GM12878 (cell line): ENCODE measurements at regions not wholly inside any gene's neighbourhood (a gene's known extent, or its start where the extent isn't known, plus 50 kb on each side); places are given as distances from the start of the nearest gene placed in this dataset.

Source experiments
- ATAC-seq: fragments of 200-7000 bp; cut with Tn5 transposase; 3 replicates; pipeline ENCODE4 v1.9.1; 2020; ENCODE audit warnings: mild to moderate bottlenecking, moderate library complexity
- BruUV-seq: library from RNA; stranded (reverse); fragments of 400-500 nt; replicated peaks from 2 replicates; lab custom pipeline; 2021; lab: Mats Ljungman, UMichigan
- CTCF ChIA-PET: fragments of 300-600 bp; sonication (Branson Sonifier 250); formaldehyde crosslinking; extraction: SDS; loops from one replicate; lab custom pipeline; 2021; ENCODE audit warnings: inconsistent platforms; lab: Yijun Ruan, JAX
- POLR2A ChIA-PET: fragments of 350-600 bp; formaldehyde crosslinking; extraction: SDS; loops from one replicate; lab custom pipeline; 2021; ENCODE audit warnings: inconsistent platforms; lab: Charles Lee
- RAD21 ChIA-PET: fragments of 300-600 bp; sonication (Branson Sonifier 250); formaldehyde crosslinking; loops from one replicate; lab custom pipeline; 2023; ENCODE audit warnings: antibody characterized with exemption; ENCODE audit not compliant: unreplicated experiment; lab: Charles Lee
- SMC1A ChIA-PET: fragments of 300-600 bp; sonication (Branson Sonifier 250); formaldehyde crosslinking; loops from one replicate; lab custom pipeline; 2023; ENCODE audit not compliant: unreplicated experiment, uncharacterized antibody; lab: Charles Lee
- DNase-seq: peaks from one replicate; pipeline ENCODE4 v3.0.0-alpha.2; 2011; ENCODE audit warnings: low read depth, low spot score
- FAIRE-seq: peaks from 3 replicates; lab custom pipeline; 2011; peaks lifted over from hg19 to GRCh38; lab: Jason Lieb, UNC
- H2AFZ ChIP-seq: 2 replicates; pipeline ENCODE4 v1.6.0; 2011; ENCODE audit warnings: low read depth, low read length, control low read depth; ENCODE audit not compliant: control insufficient read depth
- H3K27ac ChIP-seq: 2 replicates; pipeline ENCODE4 v1.5.1; 2011; ENCODE audit warnings: control low read depth; ENCODE audit not compliant: control insufficient read depth, insufficient read depth
- H3K27me3 ChIP-seq, 2 experiments: replicated peaks in 1 of 2; 2 replicates each; pipeline versions ENCODE4 v1.6.0 to v1.6.1; 2011; ENCODE audit warnings: low read length in 1 of 2; ENCODE audit not compliant: control insufficient read depth in 2 of 2, insufficient read depth in 2 of 2
- H3K36me3 ChIP-seq, 2 experiments: 2 replicates each; pipeline ENCODE4 v1.5.1; 2011; ENCODE audit warnings: low read length in 1 of 2; ENCODE audit not compliant: control insufficient read depth in 2 of 2, insufficient read depth in 2 of 2
- H3K4me1 ChIP-seq: 2 replicates; pipeline ENCODE4 v1.6.1; 2011; ENCODE audit warnings: mild to moderate bottlenecking, low read length, moderate library complexity, mixed read lengths; ENCODE audit not compliant: control insufficient read depth, insufficient read depth
- H3K4me2 ChIP-seq: 2 replicates; pipeline ENCODE4 v1.6.0; 2011; ENCODE audit warnings: control low read depth; ENCODE audit not compliant: control insufficient read depth, insufficient read depth
- H3K4me3 ChIP-seq: fragments of 200-600 bp; sonication (generic); 2 replicates; pipeline ENCODE4 v1.5.1; 2016
- H3K79me2 ChIP-seq: 2 replicates; pipeline ENCODE4 v1.6.0; 2011; ENCODE audit warnings: low read length; ENCODE audit not compliant: control insufficient read depth, insufficient read depth
- H3K9ac ChIP-seq: 2 replicates; pipeline ENCODE4 v1.8.0; 2011; ENCODE audit warnings: low read length, control low read depth, mixed read lengths; ENCODE audit not compliant: control insufficient read depth, insufficient read depth
- H3K9me3 ChIP-seq: replicated peaks from 3 replicates; pipeline ENCODE4 v1.5.1; 2011; ENCODE audit warnings: mild to moderate bottlenecking, low read length; ENCODE audit not compliant: control insufficient read depth, insufficient read depth
- H4K20me1 ChIP-seq: 2 replicates; pipeline ENCODE4 v1.6.0; 2011; ENCODE audit not compliant: control insufficient read depth, insufficient read depth
- CBFB ChIP-seq: IDR thresholded peaks from 2 replicates; pipeline ENCODE4 v1.6.1; 2016; ENCODE audit warnings: antibody characterized with exemption, low read depth
- CBX5 ChIP-seq: sonication (generic); IDR thresholded peaks from 2 replicates; pipeline ENCODE4 v1.6.1; 2016; ENCODE audit warnings: low read depth, moderate library complexity, mild to moderate bottlenecking, inconsistent platforms
- CHD2 ChIP-seq: IDR thresholded peaks from 2 replicates; pipeline ENCODE4 v1.6.1; 2011; ENCODE audit warnings: low read depth, low read length, improper control_type of control experiment, borderline replicate concordance
- KDM1A ChIP-seq: fragments of 200-600 bp; sonication (generic); IDR thresholded peaks from 2 replicates; pipeline ENCODE4 v1.6.1; 2016; ENCODE audit warnings: borderline replicate concordance
- MTA2 ChIP-seq: fragments of 450-650 bp; IDR thresholded peaks from 2 replicates; pipeline ENCODE4 v1.6.1; 2016; ENCODE audit warnings: low read depth, mild to moderate bottlenecking, moderate library complexity
- RELA ChIP-seq: fragments of 450-650 bp; IDR thresholded peaks from 2 replicates; pipeline ENCODE4 v1.8.0; 2014; ENCODE audit warnings: borderline replicate concordance; ENCODE audit not compliant: partially characterized antibody
- SPI1 ChIP-seq: IDR thresholded peaks from 2 replicates; pipeline ENCODE4 v1.6.1; 2011; ENCODE audit warnings: low read depth, mild to moderate bottlenecking, low read length, moderate library complexity, borderline replicate concordance; ENCODE audit not compliant: insufficient read depth
- TBL1XR1 ChIP-seq: IDR thresholded peaks from 2 replicates; pipeline ENCODE4 v1.6.1; 2012; ENCODE audit warnings: low read depth, low read length, improper control_type of control experiment
- WRNIP1 ChIP-seq: IDR thresholded peaks from 2 replicates; pipeline ENCODE4 v1.6.1; 2011; ENCODE audit warnings: low read depth, low read length, improper control_type of control experiment, borderline replicate concordance
- ZNF24 ChIP-seq: fragments of 450-650 bp; IDR thresholded peaks from 2 replicates; pipeline ENCODE4 v1.6.1; 2017; ENCODE audit warnings: antibody characterized with exemption, mild to moderate bottlenecking
- WGBS: methylation state at CpG from one replicate; pipeline ENCODE4 v1.1.6; 2016; ENCODE audit warnings: low lambda C conversion rate; ENCODE audit not compliant: insufficient replicate concordance, insufficient coverage; ENCODE audit errors: missing lambda C conversion rate; 5-methylcytosine and 5-hydroxymethylcytosine counted together
- in situ Hi-C: fragments of 300-500 bp; cut with MboI; formaldehyde crosslinking; loops from 9 replicates; pipeline ENCODE4 v1.14.3; 2018; ENCODE audit warnings: mixed read lengths
- intact Hi-C: fragments of 100-400 bp; cut with micrococcal nuclease; formaldehyde crosslinking; loops from one replicate; pipeline ENCODE4 v1.14.2; 2022; ENCODE audit not compliant: unreplicated experiment
- TF ChIP-seq, protein P1 (sequence below): fragments of 450-650 bp; IDR thresholded peaks from 2 replicates; pipeline ENCODE4 v1.6.1; 2017; ENCODE audit warnings: borderline replicate concordance
- TF ChIP-seq, protein P2 (sequence below): IDR thresholded peaks from 2 replicates; pipeline ENCODE4 v1.6.1; 2012; ENCODE audit warnings: low read length, inconsistent platforms

DNA sequence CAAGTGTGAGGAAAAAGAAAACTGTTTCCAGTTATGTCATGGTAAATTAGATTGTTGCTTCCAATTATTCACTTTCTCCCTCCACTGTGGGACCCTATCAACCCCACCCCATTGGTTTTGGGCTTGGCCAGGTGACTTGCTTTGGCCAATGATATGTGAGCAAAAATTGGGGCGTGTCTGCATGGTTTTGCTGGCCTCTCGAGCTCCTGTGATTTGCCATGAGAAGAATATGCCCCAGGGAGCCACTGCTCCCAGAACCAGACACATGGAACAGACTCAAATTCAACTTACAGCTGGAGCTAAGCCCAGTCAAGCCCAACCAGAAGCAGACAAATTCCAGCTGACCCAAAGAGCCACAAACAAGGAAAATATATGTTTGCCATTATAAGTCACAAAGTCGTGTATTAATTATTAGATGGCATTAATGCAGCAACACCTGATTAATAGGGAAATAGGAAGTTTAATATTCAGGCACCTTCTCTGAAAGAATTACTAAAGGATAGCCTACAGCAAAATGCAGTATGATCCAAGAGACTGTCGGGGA is 248.9 kb downstream of the ANAPC1 start:
- intact Hi-C loops, result no loop called here
- H3K27me3 ChIP-seq, result peaks cover 0 to 2% of the 10 kb centered on the region in 2 experiments; a peak in 2 of 4 replicates
- in situ Hi-C loops, result no loop called here
- H3K9ac ChIP-seq, result no peak overlapping the region
- CTCF ChIA-PET, result no interaction called here
- DNase-seq, result no peak
- SMC1A ChIA-PET, result no interaction called here
- H3K9me3 ChIP-seq, result peaks cover under 1% of the 10 kb centered on the region; the same call in 2 of the 3 replicates
- no peaks in the 10 kb centered on the region for H3K4me1 ChIP-seq
- WGBS, result 12% methylated on average over 4 of the region's 4 CpGs
- H3K27ac ChIP-seq, result no peak overlapping the region
- RAD21 ChIA-PET, result no interaction called here
- no peaks in the 10 kb centered on the region for H3K79me2 ChIP-seq
- H3K4me3 ChIP-seq, result no peak overlapping the region
- no peaks in the 10 kb centered on the region for H3K36me3 ChIP-seq
- ATAC-seq, result no peak
- no peak overlapping the region for H3K4me2 ChIP-seq
- no peak overlapping the region for H2AFZ ChIP-seq
- no peaks in the 10 kb centered on the region for H4K20me1 ChIP-seq
- FAIRE-seq, result no peak
- BruUV-seq, result no TSS peak
- TF ChIP-seq ZNF24 (no peak), CBX5 (no peak), CHD2 (no peak), KDM1A (no peak), TBL1XR1 (no peak), MTA2 (no peak), CBFB (no peak), WRNIP1 (no peak), RELA (no peak), SPI1 (no peak)
- TF ChIP-seq, protein P1, sequence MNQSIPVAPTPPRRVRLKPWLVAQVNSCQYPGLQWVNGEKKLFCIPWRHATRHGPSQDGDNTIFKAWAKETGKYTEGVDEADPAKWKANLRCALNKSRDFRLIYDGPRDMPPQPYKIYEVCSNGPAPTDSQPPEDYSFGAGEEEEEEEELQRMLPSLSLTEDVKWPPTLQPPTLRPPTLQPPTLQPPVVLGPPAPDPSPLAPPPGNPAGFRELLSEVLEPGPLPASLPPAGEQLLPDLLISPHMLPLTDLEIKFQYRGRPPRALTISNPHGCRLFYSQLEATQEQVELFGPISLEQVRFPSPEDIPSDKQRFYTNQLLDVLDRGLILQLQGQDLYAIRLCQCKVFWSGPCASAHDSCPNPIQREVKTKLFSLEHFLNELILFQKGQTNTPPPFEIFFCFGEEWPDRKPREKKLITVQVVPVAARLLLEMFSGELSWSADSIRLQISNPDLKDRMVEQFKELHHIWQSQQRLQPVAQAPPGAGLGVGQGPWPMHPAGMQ, result no peak
- TF ChIP-seq, protein P2, sequence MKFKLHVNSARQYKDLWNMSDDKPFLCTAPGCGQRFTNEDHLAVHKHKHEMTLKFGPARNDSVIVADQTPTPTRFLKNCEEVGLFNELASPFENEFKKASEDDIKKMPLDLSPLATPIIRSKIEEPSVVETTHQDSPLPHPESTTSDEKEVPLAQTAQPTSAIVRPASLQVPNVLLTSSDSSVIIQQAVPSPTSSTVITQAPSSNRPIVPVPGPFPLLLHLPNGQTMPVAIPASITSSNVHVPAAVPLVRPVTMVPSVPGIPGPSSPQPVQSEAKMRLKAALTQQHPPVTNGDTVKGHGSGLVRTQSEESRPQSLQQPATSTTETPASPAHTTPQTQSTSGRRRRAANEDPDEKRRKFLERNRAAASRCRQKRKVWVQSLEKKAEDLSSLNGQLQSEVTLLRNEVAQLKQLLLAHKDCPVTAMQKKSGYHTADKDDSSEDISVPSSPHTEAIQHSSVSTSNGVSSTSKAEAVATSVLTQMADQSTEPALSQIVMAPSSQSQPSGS, result no peak
- POLR2A ChIA-PET, result no interaction called here
